Nephron (organoid): ENCODE measurements at regions not wholly inside any gene's neighbourhood (a gene's known extent, or its start where the extent isn't known, plus 50 kb on each side); places are given as distances from the start of the nearest gene placed in this dataset.

Source experiments
- H3K27ac Mint-ChIP-seq, 3 experiments: 2 replicates each; pipeline ENCODE4 v1.8.0; 2020; ENCODE audit warnings: mixed read lengths in 3 of 3, mild to moderate bottlenecking in 2 of 3, moderate library complexity in 1 of 3
- H3K27me3 Mint-ChIP-seq: 2 replicates; pipeline ENCODE4 v1.8.0; 2021; ENCODE audit warnings: low read depth, mild to moderate bottlenecking, moderate library complexity, mixed read lengths
- H3K36me3 Mint-ChIP-seq: 2 replicates; pipeline ENCODE4 v1.8.0; 2020; ENCODE audit warnings: low read depth, mixed read lengths
- H3K4me1 Mint-ChIP-seq: 2 replicates; pipeline ENCODE4 v1.8.0; 2020; ENCODE audit warnings: mixed read lengths
- H3K4me3 Mint-ChIP-seq, 3 experiments: 2 replicates each; pipeline ENCODE4 v1.8.0; 2020; ENCODE audit warnings: mild to moderate bottlenecking in 3 of 3, mixed read lengths in 3 of 3, moderate library complexity in 2 of 3
- H3K9me3 Mint-ChIP-seq: 2 replicates; pipeline ENCODE4 v1.8.0; 2020; ENCODE audit warnings: mixed read lengths
- CTCF ChIP-seq, 3 experiments: fragments of 200-600 bp; sonication (generic); IDR thresholded peaks; one replicate each; pipeline ENCODE4 v1.5.0; 2021; ENCODE audit warnings: antibody characterized with exemption in 3 of 3; ENCODE audit not compliant: unreplicated experiment in 3 of 3

- H3K4me1 Mint-ChIP-seq, result no peaks in the 10 kb centered on the region
Measured at GRCh38 chr1:168979276-168979675, 127.2 kb upstream of the ATP1B1 start.

GRCh38 chr1:168980180-168980579, 126.3 kb upstream of the ATP1B1 start:
- Mint-ChIP-seq H3K27ac (no peak overlapping the region), H3K9me3 (no peaks in the 10 kb centered on the region), H3K36me3 (no peaks in the 10 kb centered on the region), H3K27me3 (no peaks in the 10 kb centered on the region), H3K4me1 (no peaks in the 10 kb centered on the region), H3K4me3 (no peak overlapping the region)
- TF ChIP-seq CTCF (IDR thresholded peaks at IDR 0.05; ENCODE audit: unreplicated experiment in 3 of 3), result no peak

More at GRCh38 chr1:168979276-168979675, 127.2 kb upstream of the ATP1B1 start:
- no peak for TF ChIP-seq CTCF (IDR thresholded peaks at IDR 0.05; ENCODE audit: unreplicated experiment in 3 of 3)
- Mint-ChIP-seq H3K9me3 (no peaks in the 10 kb centered on the region), H3K27me3 (no peaks in the 10 kb centered on the region), H3K4me3 (no peak overlapping the region), H3K36me3 (no peaks in the 10 kb centered on the region), H3K27ac (peak overlapping the region in 1 of 3 experiments; percentile 27)

- no peaks in the 10 kb centered on the region for H3K9me3 Mint-ChIP-seq
- no peaks in the 10 kb centered on the region for H3K4me1 Mint-ChIP-seq
- no peaks in the 10 kb centered on the region for H3K36me3 Mint-ChIP-seq
- TF ChIP-seq CTCF (IDR thresholded peaks at IDR 0.05; ENCODE audit: unreplicated experiment in 3 of 3), result no peak
- no peaks in the 10 kb centered on the region for H3K27me3 Mint-ChIP-seq
- H3K4me3 Mint-ChIP-seq, result no peak overlapping the region
- H3K27ac Mint-ChIP-seq, result no peak overlapping the region
Measured at GRCh38 chr1:168980656-168981055, 125.8 kb upstream of the ATP1B1 start.

- Mint-ChIP-seq H3K27ac (no peak overlapping the region), H3K4me3 (no peak overlapping the region), H3K9me3 (no peaks in the 10 kb centered on the region), H3K36me3 (no peaks in the 10 kb centered on the region), H3K27me3 (no peaks in the 10 kb centered on the region), H3K4me1 (no peaks in the 10 kb centered on the region)
- TF ChIP-seq CTCF (IDR thresholded peaks at IDR 0.05; ENCODE audit: unreplicated experiment in 3 of 3), result no peak
Measured at GRCh38 chr1:168982778-168983177, 123.7 kb upstream of the ATP1B1 start.

- H3K27ac Mint-ChIP-seq, result no peak overlapping the region
- no peaks in the 10 kb centered on the region for H3K27me3 Mint-ChIP-seq
- H3K9me3 Mint-ChIP-seq, result peaks cover 10% of the 10 kb centered on the region
- no peaks in the 10 kb centered on the region for H3K36me3 Mint-ChIP-seq
- H3K4me3 Mint-ChIP-seq, result no peak overlapping the region
- H3K4me1 Mint-ChIP-seq, result no peaks in the 10 kb centered on the region
- no peak for TF ChIP-seq CTCF (IDR thresholded peaks at IDR 0.05; ENCODE audit: unreplicated experiment in 3 of 3)
Measured at GRCh38 chr1:168987330-168987729, 119.2 kb upstream of the ATP1B1 start.

- Mint-ChIP-seq H3K27me3 (no peaks in the 10 kb centered on the region), H3K4me3 (no peak overlapping the region), H3K4me1 (no peaks in the 10 kb centered on the region), H3K27ac (no peak overlapping the region), H3K36me3 (no peaks in the 10 kb centered on the region), H3K9me3 (peaks cover 10% of the 10 kb centered on the region)
- no peak for TF ChIP-seq CTCF (IDR thresholded peaks at IDR 0.05; ENCODE audit: unreplicated experiment in 3 of 3)
Measured at GRCh38 chr1:168987923-168988322, 118.6 kb upstream of the ATP1B1 start.
